ENCODE measurements at regions not wholly inside any gene's neighbourhood (a gene's known extent, or its start where the extent isn't known, plus 50 kb on each side); places are given as distances from the start of the nearest gene placed in this dataset.

GRCh38 chr13:53839461-53839860, 810.8 kb downstream of the OLFM4 start:
- H2BK15ac ChIP-seq (ENCODE audit: low read length) = no peak overlapping the region
- H3K18ac ChIP-seq (ENCODE audit: extremely low read depth, low read length) = no peak overlapping the region
- H3K4me2 ChIP-seq (ENCODE audit: insufficient read depth in 1 of 2, low read depth in 2 of 2, low read length in 2 of 2) = no peak overlapping the region
- no peak overlapping the region for H2BK5ac ChIP-seq (ENCODE audit: low read depth, low read length)
- no peaks in the 10 kb centered on the region for H3K79me2 ChIP-seq (ENCODE audit: control insufficient read depth in 1 of 2, insufficient read depth in 2 of 2, low read length in 2 of 2)
- H3K4ac ChIP-seq (replicated peaks; ENCODE audit: insufficient read length, low read depth, low read length) = no peak overlapping the region
- CTCF ChIA-PET (ENCODE audit: partially characterized antibody) = no interaction called here
- H3K9ac ChIP-seq (replicated peaks in 1 of 4; ENCODE audit: extremely low read depth in 1 of 4, low read depth in 3 of 4, low read length in 3 of 4) = no peak overlapping the region
- H2BK20ac ChIP-seq (ENCODE audit: low read length) = no peak overlapping the region
- no peak overlapping the region for H3K4me3 ChIP-seq (ENCODE audit: extremely low read depth in 1 of 4, insufficient read depth in 2 of 4, low read depth in 3 of 4, low read length in 4 of 4)
- H3K79me1 ChIP-seq (ENCODE audit: low read depth, low read length) = no peaks in the 10 kb centered on the region
- H4K20me1 ChIP-seq (replicated peaks in 1 of 2; ENCODE audit: control insufficient read depth in 1 of 2, insufficient read depth in 2 of 2, low read length in 2 of 2) = no peaks in the 10 kb centered on the region
- no peaks in the 10 kb centered on the region; the same call in 1 of the 2 replicates for H3K23me2 ChIP-seq (ENCODE audit: low read depth, low read length)
- no peak overlapping the region for H4K8ac ChIP-seq (ENCODE audit: extremely low read depth, insufficient read depth, low read length)
- no peaks in the 10 kb centered on the region for H3K4me1 ChIP-seq (replicated peaks in 1 of 4; ENCODE audit: control insufficient read depth in 3 of 4, insufficient read depth in 4 of 4, low read length in 3 of 4)
- FAIRE-seq (no peak), DNase-seq (ENCODE audit: low read depth in 1 of 2, low spot score in 2 of 2) (no peak)
- no peak overlapping the region for H2AFZ ChIP-seq (ENCODE audit: low read length)
- no peak overlapping the region for H3K23ac ChIP-seq (ENCODE audit: insufficient read length)
- H3K14ac ChIP-seq (ENCODE audit: insufficient read length) = no peak overlapping the region
- no peak overlapping the region for H2AK5ac ChIP-seq (ENCODE audit: low read depth, low read length)
- no peak overlapping the region for H2BK120ac ChIP-seq (replicated peaks; ENCODE audit: low read depth, low read length)
- POLR2A ChIA-PET (ENCODE audit: partially characterized antibody) = no interaction called here
- H4K91ac ChIP-seq (replicated peaks; ENCODE audit: insufficient read length, low read length) = no peak overlapping the region
- H2BK12ac ChIP-seq (ENCODE audit: low read depth, low read length) = no peak overlapping the region
- no peak overlapping the region for H3K27ac ChIP-seq (ENCODE audit: low read depth, low read length)
- H4K5ac ChIP-seq (ENCODE audit: insufficient read length, low read depth, low read length) = no peak overlapping the region
- H3K9me3 ChIP-seq (ENCODE audit: insufficient read depth in 2 of 2, low read depth in 1 of 2, low read length in 1 of 2) = peaks cover 0 to 5% of the 10 kb centered on the region in 2 experiments; a peak in 1 of 4 replicates
- H3K27me3 ChIP-seq (replicated peaks in 1 of 4; ENCODE audit: control insufficient read depth in 3 of 4, extremely low read depth in 1 of 4, insufficient read depth in 3 of 4, low read length in 3 of 4) = peaks cover 0 to 1% (median 0%) of the 10 kb centered on the region in 4 experiments; a peak in 1 of 7 replicates
- no peaks in the 10 kb centered on the region; a peak in 1 of 8 replicates for H3K36me3 ChIP-seq (ENCODE audit: control insufficient read depth in 2 of 4, insufficient read depth in 4 of 4, low read length in 3 of 4)
- TF ChIP-seq BACH1 (IDR thresholded peaks at IDR 0.05; ENCODE audit: low read length) (no peak), SP4 (IDR thresholded peaks at IDR 0.05; ENCODE audit: low read length) (no peak), CEBPB (IDR thresholded peaks at IDR 0.05; ENCODE audit: low read depth, low read length) (no peak), RAD21 (IDR thresholded peaks at IDR 0.05 in 1 of 2, conservative IDR thresholded peaks at IDR 0.05 in 1 of 2; ENCODE audit: low read depth in 2 of 2, low read length in 2 of 2) (no peak), YY1 (IDR thresholded peaks at IDR 0.05; ENCODE audit: low read depth, low read length) (no peak), TCF12 (IDR thresholded peaks at IDR 0.05; ENCODE audit: low read depth, low read length) (no peak), CBX5 (IDR thresholded peaks at IDR 0.05; ENCODE audit: low read depth, low read length) (no peak), ASH2L (IDR thresholded peaks at IDR 0.05; ENCODE audit: low read length) (no peak), EZH2 (IDR thresholded peaks at IDR 0.05; ENCODE audit: low read depth, low read length, severe bottlenecking) (no peak), EP300 (IDR thresholded peaks at IDR 0.05; ENCODE audit: borderline replicate concordance in 1 of 2, low read depth in 2 of 2, low read length in 2 of 2) (no peak)
- no peak overlapping the region for H3K56ac ChIP-seq (replicated peaks; ENCODE audit: insufficient read length, low read depth, low read length)
